Lung (tissue), 11 donors: ENCODE measurements at regions not wholly inside any gene's neighbourhood (a gene's known extent, or its start where the extent isn't known, plus 50 kb on each side); places are given as distances from the start of the nearest gene placed in this dataset.

Source experiments
- ATAC-seq: fragments of 200-7000 bp; cut with Tn5 transposase; one replicate; pipeline ENCODE4 v1.9.1; 2020; ENCODE audit warnings: moderate number of reproducible peaks; ENCODE audit not compliant: insufficient read depth, low FRiP score
- DNase-seq, 3 donors: peaks; one replicate each; pipeline ENCODE4 v3.0.0-alpha.2; 2013 to 2017
- H3K27ac ChIP-seq, 2 donors: one replicate each; pipeline ENCODE4 v1.5.1; 2013; ENCODE audit warnings: mild to moderate bottlenecking in 2 of 2, moderate library complexity in 2 of 2, control low read depth in 1 of 2, inconsistent platforms in 1 of 2, low read depth in 1 of 2, low read length in 1 of 2
- H3K27me3 ChIP-seq, 3 donors: one replicate each; pipeline ENCODE4 v1.5.1; 2013; ENCODE audit warnings: low read length in 2 of 3; ENCODE audit not compliant: control insufficient read depth in 3 of 3, insufficient read depth in 3 of 3
- H3K36me3 ChIP-seq, 4 donors: one replicate each; pipeline ENCODE4 v1.5.1; 2013; ENCODE audit warnings: low read length in 4 of 4, mild to moderate bottlenecking in 1 of 4, moderate library complexity in 1 of 4; ENCODE audit not compliant: control insufficient read depth in 4 of 4, insufficient read depth in 4 of 4
- H3K4me1 ChIP-seq, 5 donors: one replicate each; pipeline ENCODE4 v1.5.1; 2013; ENCODE audit warnings: low read length in 5 of 5, mild to moderate bottlenecking in 2 of 5, moderate library complexity in 1 of 5; ENCODE audit not compliant: control insufficient read depth in 5 of 5, insufficient read depth in 5 of 5
- H3K4me3 ChIP-seq: one replicate; pipeline ENCODE4 v1.5.1; 2013; ENCODE audit warnings: mild to moderate bottlenecking, control low read depth, moderate library complexity
- H3K9ac ChIP-seq, 2 donors: one replicate each; pipeline ENCODE4 v1.5.1; 2013; ENCODE audit warnings: low read length in 2 of 2, control low read depth in 1 of 2; ENCODE audit not compliant: insufficient read depth in 1 of 2
- H3K9me3 ChIP-seq, 4 donors: one replicate each; pipeline ENCODE4 v1.5.1; 2013; ENCODE audit warnings: low read length in 3 of 4, mild to moderate bottlenecking in 1 of 4, moderate library complexity in 1 of 4; ENCODE audit not compliant: control insufficient read depth in 4 of 4, insufficient read depth in 3 of 4
- CTCF ChIP-seq: IDR thresholded peaks from 2 replicates; pipeline ENCODE4 v1.5.1; 2012; ENCODE audit warnings: mild to moderate bottlenecking; ENCODE audit errors: control extremely low read depth, extremely low read depth
- WGBS, 2 donors: extraction: QIAGEN DNeasy Blood & Tissue Kit; methylation state at CpG; one replicate each; pipeline ENCODE4 v1.1.7; 2013; 5-methylcytosine and 5-hydroxymethylcytosine counted together
- donor health status: control.
- donor health status: control.
- donor health status: Bipolar disorder and iron deficiency.
- donor health status: healthy.
- donor health status: DM: yes; HTN: yes; CAD: no.

GRCh38 chr3:81003008-81003645 is 758.3 kb downstream of the GBE1 start:
- no peaks in the 10 kb centered on the region for H3K27me3 ChIP-seq
- no peaks in the 10 kb centered on the region for H3K36me3 ChIP-seq
- TF ChIP-seq CTCF = no peak
- H3K4me3 ChIP-seq = no peak overlapping the region
- no peaks in the 10 kb centered on the region for H3K4me1 ChIP-seq
- WGBS, 2 donors = 48 to 89% methylated on average over 1 of the region's 1 CpG
- no peaks in the 10 kb centered on the region for H3K9me3 ChIP-seq
- H3K27ac ChIP-seq = no peak overlapping the region
- no peak overlapping the region for H3K9ac ChIP-seq
- no peak for DNase-seq
- no peak for ATAC-seq

GRCh38 chr3:80999481-80999880 is 762.0 kb downstream of the GBE1 start:
- WGBS, 2 donors = 73 to 79% methylated on average over 1 of the region's 1 CpG
- no peaks in the 10 kb centered on the region for H3K36me3 ChIP-seq
- TF ChIP-seq CTCF = no peak
- H3K9me3 ChIP-seq = no peaks in the 10 kb centered on the region
- DNase-seq = no peak
- no peaks in the 10 kb centered on the region for H3K4me1 ChIP-seq
- H3K4me3 ChIP-seq = no peak overlapping the region
- H3K27me3 ChIP-seq = no peaks in the 10 kb centered on the region
- no peak overlapping the region for H3K9ac ChIP-seq
- H3K27ac ChIP-seq = no peak overlapping the region
- no peak for ATAC-seq

GRCh38 chr3:80998022-80998421 is 763.4 kb downstream of the GBE1 start:
- no peak overlapping the region for H3K27ac ChIP-seq
- no peaks in the 10 kb centered on the region for H3K27me3 ChIP-seq
- no peak overlapping the region for H3K9ac ChIP-seq
- 95 to 97% methylated on average over 2 of the region's 2 CpGs for WGBS, 2 donors
- no peak overlapping the region for H3K4me3 ChIP-seq
- no peaks in the 10 kb centered on the region for H3K36me3 ChIP-seq
- TF ChIP-seq CTCF = no peak
- no peaks in the 10 kb centered on the region for H3K4me1 ChIP-seq
- ATAC-seq (no peak), DNase-seq (no peak)
- H3K9me3 ChIP-seq = no peaks in the 10 kb centered on the region

- H3K27ac ChIP-seq = no peak overlapping the region
- no peak for TF ChIP-seq CTCF
- 69 to 75% methylated on average over 3 of the region's 3 CpGs for WGBS, 2 donors
- no peaks in the 10 kb centered on the region for H3K36me3 ChIP-seq
- H3K4me1 ChIP-seq = no peaks in the 10 kb centered on the region
- H3K9me3 ChIP-seq = no peaks in the 10 kb centered on the region
- no peaks in the 10 kb centered on the region for H3K27me3 ChIP-seq
- ATAC-seq (no peak), DNase-seq (no peak)
- H3K4me3 ChIP-seq = no peak overlapping the region
- no peak overlapping the region for H3K9ac ChIP-seq
Measured at GRCh38 chr3:80997622-80998021, 763.8 kb downstream of the GBE1 start.
